Frontal cortex (tissue), 3 donors: ENCODE measurements at regions not wholly inside any gene's neighbourhood (a gene's known extent, or its start where the extent isn't known, plus 50 kb on each side); places are given as distances from the start of the nearest gene placed in this dataset.

ENCODE experiments used
- DNase-seq, 2 donors: peaks; one replicate each; pipeline ENCODE4 v3.0.0; 2012; ENCODE audit warnings: low spot score in 2 of 2
- FAIRE-seq: peaks from 2 replicates; lab custom pipeline; 2012; peaks lifted over from hg19 to GRCh38; lab: Jason Lieb, UNC
- donor health status: control.
- donor health status: control.
- donor health status: control.

GRCh38 chr16:73909529-73910035 is 387.0 kb upstream of the PSMD7 start:
- FAIRE-seq (no peak), DNase-seq (no peak)

DNA sequence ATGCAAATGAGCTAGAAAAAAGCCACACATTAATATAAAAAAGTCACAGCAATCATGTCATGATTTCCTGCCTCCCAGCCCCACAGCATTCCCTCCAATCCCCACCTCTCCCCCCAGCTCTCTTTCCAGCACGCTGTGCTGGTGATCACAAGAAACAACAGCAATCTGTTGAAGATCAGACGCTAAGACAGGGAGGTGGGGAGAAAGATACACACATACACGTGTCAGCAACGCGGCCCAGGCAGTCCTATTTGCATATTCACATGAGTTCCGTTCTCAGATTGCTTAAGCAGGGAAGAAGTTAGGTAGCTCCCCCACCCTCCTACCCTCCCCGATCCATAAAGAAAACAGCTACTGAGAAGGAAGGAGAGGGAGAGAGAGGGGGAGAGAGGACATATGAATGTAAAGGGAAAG is 405.5 kb upstream of the PSMD7 start:
- FAIRE-seq (no peak), DNase-seq (no peak)

GRCh38 chr16:73890186-73891128 is 406.2 kb upstream of the PSMD7 start:
- FAIRE-seq: no peak
- no peak for DNase-seq

- FAIRE-seq (no peak), DNase-seq (no peak)
Observed at GRCh38 chr16:73888840-73889490, 407.6 kb upstream of the PSMD7 start.

- no peak for DNase-seq
- no peak for FAIRE-seq
Observed at GRCh38 chr16:73887911-73888310, 408.7 kb upstream of the PSMD7 start.

- DNase-seq (no peak), FAIRE-seq (no peak)
Observed at GRCh38 chr16:73886426-73886825, 410.2 kb upstream of the PSMD7 start.

DNA sequence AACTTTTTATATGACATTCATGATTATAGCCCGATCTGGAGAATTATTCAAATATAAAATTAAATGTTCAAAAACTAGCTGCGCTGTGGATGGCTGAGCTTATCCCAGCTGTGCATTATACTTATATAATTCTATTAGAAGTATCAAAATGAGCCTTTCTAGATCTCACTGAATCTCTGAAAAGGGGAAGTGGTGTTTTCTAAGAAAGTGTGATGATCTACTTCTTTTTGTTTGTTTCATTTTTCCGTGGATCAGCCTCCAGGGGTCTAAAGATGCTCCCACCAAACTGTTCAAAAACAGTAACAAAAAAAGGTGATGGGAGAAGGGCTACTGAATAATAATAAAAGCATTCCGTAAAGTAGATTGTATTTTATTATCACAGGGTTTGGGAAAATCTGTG is 411.3 kb upstream of the PSMD7 start:
- no peak for DNase-seq
- no peak for FAIRE-seq

- no peak for FAIRE-seq
- no peak for DNase-seq
Observed at GRCh38 chr16:73883841-73884240, 412.8 kb upstream of the PSMD7 start.

DNA sequence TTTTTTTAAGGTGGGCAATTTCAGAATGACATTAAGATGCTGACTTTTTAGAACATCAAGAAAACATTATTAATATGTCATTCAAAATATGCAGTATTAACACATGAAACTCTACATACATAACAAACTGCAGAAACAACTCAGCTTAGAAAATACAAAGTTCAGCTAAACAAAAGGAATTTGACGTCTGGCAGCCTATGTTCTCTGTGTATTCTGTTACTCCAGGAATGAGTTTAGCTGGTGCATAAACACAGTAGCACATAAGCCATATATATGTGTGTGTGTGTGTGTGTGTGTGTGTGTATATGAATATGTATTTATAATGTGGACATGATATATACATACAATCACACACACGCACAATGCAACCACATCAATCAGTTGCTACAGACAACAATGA is 413.5 kb upstream of the PSMD7 start:
- DNase-seq (no peak), FAIRE-seq (no peak)

GRCh38 chr16:73882651-73883050 is 414.0 kb upstream of the PSMD7 start:
- DNase-seq (no peak), FAIRE-seq (no peak)

DNA sequence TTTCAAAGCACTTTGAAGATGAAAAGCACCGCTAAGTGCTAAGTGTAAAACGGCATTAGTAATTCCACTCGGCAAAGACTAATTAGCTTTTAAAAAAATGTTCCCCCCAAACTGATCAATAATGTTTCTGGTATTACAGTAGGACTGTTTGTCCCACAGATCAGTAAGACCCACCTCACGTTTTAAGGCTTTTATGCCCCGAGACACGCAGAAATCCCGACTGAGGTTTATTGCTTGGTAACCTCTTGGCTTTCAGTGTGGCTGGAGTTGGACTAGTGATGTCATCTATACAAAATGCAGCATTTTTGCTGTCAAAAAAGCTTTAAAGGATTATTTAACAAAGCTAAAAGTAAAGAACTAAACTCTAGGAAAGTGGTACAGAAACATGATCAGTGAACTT is 414.6 kb upstream of the PSMD7 start:
- FAIRE-seq: no peak
- DNase-seq: no peak

DNA sequence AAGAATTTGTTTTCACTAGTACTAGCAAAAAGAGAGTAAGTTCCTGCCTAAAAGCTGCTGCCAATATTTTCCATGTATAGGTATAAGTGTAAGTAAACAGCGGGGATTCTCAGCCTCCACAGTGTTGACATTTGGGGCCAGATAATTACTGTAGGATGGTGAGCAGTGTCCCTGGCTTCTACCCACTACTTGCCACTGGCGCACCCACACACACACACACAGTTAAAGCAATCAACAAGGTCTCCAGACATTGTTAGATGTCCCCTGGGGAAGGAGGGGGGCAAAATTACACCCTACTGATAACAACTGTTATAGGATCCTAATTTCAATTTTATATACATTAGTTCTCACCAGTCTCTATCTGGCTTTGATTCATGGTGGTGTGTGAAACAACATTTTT is 417.0 kb upstream of the PSMD7 start:
- FAIRE-seq (no peak), DNase-seq (no peak)

GRCh38 chr16:73878611-73879010 is 418.0 kb upstream of the PSMD7 start:
- peak; percentile 31 to 51 for DNase-seq

GRCh38 chr16:73877150-73877549 is 419.5 kb upstream of the PSMD7 start:
- no peak for FAIRE-seq
- DNase-seq: no peak

More at GRCh38 chr16:73878611-73879010, 418.0 kb upstream of the PSMD7 start:
- peak; percentile 94 for FAIRE-seq

DNA sequence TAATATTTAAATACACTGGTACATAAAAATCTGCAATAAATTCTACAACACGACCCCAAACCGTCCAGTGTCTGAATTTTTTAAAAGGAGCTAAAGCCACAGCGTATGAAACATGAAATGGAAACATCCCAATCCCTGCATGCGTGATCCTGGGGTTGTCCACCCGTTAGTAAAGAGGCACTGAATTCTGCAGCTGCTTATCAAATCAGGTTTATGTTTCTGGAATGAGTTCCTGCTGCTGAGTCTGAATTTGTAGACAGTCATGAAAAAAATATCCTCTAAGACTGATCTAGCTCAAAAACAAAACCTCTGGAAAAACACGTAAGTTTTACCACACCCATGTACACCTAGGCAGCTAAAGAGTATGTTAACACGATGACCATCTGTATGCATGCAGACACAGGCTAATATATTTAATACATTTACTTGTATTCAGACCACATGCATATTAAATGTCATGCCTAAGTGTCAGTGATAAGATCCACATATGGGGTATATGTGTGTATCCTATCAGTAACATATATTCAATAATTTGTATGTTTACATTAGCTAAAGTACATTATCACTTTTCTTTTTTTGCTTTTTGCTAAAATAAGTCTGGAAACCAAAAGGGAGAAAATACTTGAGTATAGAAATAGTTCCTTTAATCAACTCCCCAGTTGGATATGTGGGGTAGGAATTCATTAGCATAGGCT is 420.5 kb upstream of the PSMD7 start:
- DNase-seq (no peak), FAIRE-seq (no peak)

DNA sequence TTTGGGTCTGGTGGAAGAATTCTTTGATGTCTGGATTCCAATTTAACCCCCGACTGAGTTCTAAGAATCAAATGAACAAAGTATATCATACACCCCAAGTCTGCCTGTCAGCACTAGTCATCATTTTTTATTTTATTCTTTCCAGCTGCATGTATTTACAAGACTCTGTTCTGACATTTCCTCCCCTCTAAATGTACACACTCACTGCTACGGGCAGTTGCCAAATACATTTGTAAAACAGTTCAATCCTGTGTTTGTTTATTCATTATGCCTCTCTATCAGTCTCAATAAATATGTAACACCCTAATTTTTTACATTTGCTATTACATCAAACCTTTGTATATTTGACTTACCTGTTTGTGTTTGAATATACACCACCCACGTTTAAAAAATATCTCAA is 422.3 kb upstream of the PSMD7 start:
- no peak for DNase-seq
- FAIRE-seq: no peak

DNA sequence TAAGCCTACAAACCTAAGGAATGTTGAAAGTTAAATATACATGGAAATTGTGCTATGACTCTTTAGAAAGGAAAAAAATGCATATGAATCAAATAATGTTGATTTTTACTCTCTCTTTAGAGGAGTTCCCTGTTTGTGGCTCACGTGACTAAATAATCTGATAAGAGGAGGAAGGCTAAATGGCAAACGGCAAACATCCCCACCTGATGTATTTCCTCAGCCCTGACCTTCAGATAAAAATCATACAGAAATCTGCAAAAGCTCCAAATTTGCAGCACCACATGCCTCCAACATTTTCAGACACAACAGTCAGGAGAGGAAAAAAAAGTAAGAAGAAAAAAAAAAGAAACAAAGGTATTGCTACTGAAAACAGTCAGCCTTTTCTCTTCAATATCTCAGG is 423.0 kb upstream of the PSMD7 start:
- FAIRE-seq: no peak

DNA sequence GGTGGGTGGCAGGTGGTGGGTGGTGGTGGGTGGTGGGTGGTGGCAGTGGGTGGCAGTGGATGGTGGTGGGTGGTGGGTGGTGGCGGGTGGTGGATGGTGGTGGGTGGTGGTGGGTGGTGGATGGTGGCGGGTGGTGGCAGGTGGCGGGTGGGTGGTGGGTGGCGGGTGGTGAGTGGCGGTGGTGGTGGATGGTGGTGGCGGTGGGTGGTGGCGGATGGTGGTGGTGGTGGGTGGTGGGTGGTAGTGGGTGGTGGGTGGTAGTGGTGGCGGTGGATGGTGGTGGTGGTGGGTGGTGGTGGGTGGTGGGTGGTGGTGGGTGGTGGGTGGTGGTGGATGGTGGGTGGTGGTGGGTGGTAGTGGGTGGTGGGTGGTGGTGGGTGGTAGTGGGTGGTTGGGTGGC is 423.8 kb upstream of the PSMD7 start:
- FAIRE-seq (no peak), DNase-seq (no peak)

More for the DNA sequence above, 423.0 kb upstream of the PSMD7 start:
- no peak for DNase-seq

DNA sequence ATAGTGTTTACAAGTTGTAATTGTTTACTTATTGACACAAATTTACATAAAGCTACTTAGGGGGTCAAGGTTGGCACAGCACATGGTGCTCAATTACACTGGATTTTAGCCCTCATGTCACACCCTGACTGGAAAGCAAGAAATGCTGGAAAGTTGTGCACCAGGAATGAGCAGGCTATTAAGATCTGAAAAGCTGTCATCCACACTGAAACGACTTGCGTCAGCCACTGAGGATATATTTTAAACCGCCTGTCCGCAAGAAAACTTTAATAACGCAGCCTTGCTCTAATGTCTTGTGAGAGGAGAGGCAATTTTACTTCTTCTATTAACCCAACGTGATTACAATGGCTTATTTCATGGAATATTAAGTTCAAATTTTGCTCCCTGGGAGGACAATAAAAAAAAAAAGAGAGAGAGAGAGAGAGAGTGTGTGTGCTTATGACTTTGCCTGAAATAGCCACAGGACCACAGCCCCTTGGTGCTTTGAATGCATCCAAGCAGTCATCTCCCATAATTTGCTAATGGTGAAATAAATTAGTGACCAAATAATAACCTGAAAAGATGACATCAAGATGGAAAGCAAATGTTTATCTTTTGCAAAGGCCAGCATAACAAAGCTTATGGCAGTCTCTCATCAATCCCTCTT is 425.4 kb upstream of the PSMD7 start:
- FAIRE-seq (no peak), DNase-seq (no peak)

DNA sequence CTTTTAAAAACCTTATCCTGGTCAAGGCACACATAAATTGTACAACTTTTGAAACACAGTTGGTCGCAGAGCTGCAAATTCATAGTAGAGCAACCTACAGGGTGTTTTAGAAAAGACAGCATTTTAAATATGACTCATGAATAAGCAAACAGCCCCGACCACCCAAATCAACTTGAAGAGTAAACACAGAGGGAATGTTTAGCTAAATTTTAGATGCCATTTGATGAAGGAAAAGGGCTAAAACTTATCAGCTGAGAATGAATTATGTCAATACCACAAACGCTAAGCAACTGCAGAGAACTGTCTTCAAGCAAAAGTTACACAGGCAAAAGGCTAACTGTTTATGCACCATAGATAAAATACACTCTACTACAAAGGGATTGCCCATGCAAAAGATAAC is 427.5 kb upstream of the PSMD7 start:
- DNase-seq (no peak), FAIRE-seq (no peak)
